ENCODE measurements at regions not wholly inside any gene's neighbourhood (a gene's known extent, or its start where the extent isn't known, plus 50 kb on each side); places are given as distances from the start of the nearest gene placed in this dataset.
"Not testable (repeated sequence)": the region's sequence is repeated elsewhere in the genome, so short reads cannot be mapped to it uniquely, and the experiment has no call there.

- ATAC-seq (no peak), DNase-seq (ENCODE audit: missing footprints) (no peak)
- intact Hi-C loops (cut with DNase I), result no loop called here
Observed at GRCh38 chr2:187658952-187659525, 104.8 kb upstream of the TFPI start.

GRCh38 chr2:187676050-187676449 is 121.8 kb upstream of the TFPI start:
- intact Hi-C loops (cut with DNase I); DNase-seq (ENCODE audit: missing footprints); ATAC-seq: not testable (repeated sequence)

- no peak for ATAC-seq
- DNase-seq (ENCODE audit: missing footprints), result no peak
- intact Hi-C loops (cut with DNase I), result no loop called here
Observed at GRCh38 chr2:187679454-187679853, 125.2 kb upstream of the TFPI start.

GRCh38 chr2:187684174-187684573 is 129.9 kb upstream of the TFPI start:
- DNase-seq (ENCODE audit: missing footprints) (no peak), ATAC-seq (no peak)
- intact Hi-C loops (cut with DNase I), result no loop called here

GRCh38 chr2:187686416-187687024 is 132.3 kb upstream of the TFPI start:
- intact Hi-C loops (cut with DNase I), result no loop called here

GRCh38 chr2:187687585-187687984 is 133.3 kb upstream of the TFPI start:
- intact Hi-C loops (cut with DNase I), result no loop called here
- DNase-seq (ENCODE audit: missing footprints), result no peak
- no peak for ATAC-seq

More at GRCh38 chr2:187686416-187687024, 132.3 kb upstream of the TFPI start:
- ATAC-seq (no peak), DNase-seq (ENCODE audit: missing footprints) (no peak)

- ATAC-seq (no peak), DNase-seq (ENCODE audit: missing footprints) (no peak)
- intact Hi-C loops (cut with DNase I), result no loop called here
Observed at GRCh38 chr2:187689372-187689771, 135.1 kb upstream of the TFPI start.

- intact Hi-C loops (cut with DNase I), result no loop called here
- no peak for DNase-seq (ENCODE audit: missing footprints)
Observed at GRCh38 chr2:187693923-187694322, 139.7 kb upstream of the TFPI start.

GRCh38 chr2:187696644-187697043 is 142.4 kb upstream of the TFPI start:
- intact Hi-C loops (cut with DNase I); DNase-seq (ENCODE audit: missing footprints): not testable (repeated sequence)

More at GRCh38 chr2:187693923-187694322, 139.7 kb upstream of the TFPI start:
- no peak for ATAC-seq

GRCh38 chr2:187698374-187699110 is 144.3 kb upstream of the TFPI start:
- intact Hi-C loops (cut with DNase I), result no loop called here
- ATAC-seq, result no peak
- DNase-seq (ENCODE audit: missing footprints), result no peak

More at GRCh38 chr2:187696644-187697043, 142.4 kb upstream of the TFPI start:
- not testable (repeated sequence) for ATAC-seq

- ATAC-seq (no peak), DNase-seq (ENCODE audit: missing footprints) (no peak)
- intact Hi-C loops (cut with DNase I), result no loop called here
Observed at GRCh38 chr2:187702157-187702556, 147.9 kb upstream of the TFPI start.

GRCh38 chr2:187708272-187708671 is 154.0 kb upstream of the TFPI start:
- intact Hi-C loops (cut with DNase I), result no loop called here
- ATAC-seq (no peak), DNase-seq (ENCODE audit: missing footprints) (no peak)

- DNase-seq (ENCODE audit: missing footprints), result no peak
- intact Hi-C loops (cut with DNase I), result no loop called here
- ATAC-seq, result no peak
Observed at GRCh38 chr2:187709065-187709464, 154.8 kb upstream of the TFPI start.

- intact Hi-C loops (cut with DNase I), result no loop called here
- ATAC-seq (no peak), DNase-seq (ENCODE audit: missing footprints) (no peak)
Observed at GRCh38 chr2:187710791-187711521, 156.7 kb upstream of the TFPI start.

- intact Hi-C loops (cut with DNase I), result no loop called here
- DNase-seq (ENCODE audit: missing footprints) (no peak), ATAC-seq (no peak)
Observed at GRCh38 chr2:187715590-187715989, 161.4 kb upstream of the TFPI start.

- intact Hi-C loops (cut with DNase I), result no loop called here
- ATAC-seq, result no peak
- no peak for DNase-seq (ENCODE audit: missing footprints)
Observed at GRCh38 chr2:187716301-187716700, 162.1 kb upstream of the TFPI start.

- no peak for ATAC-seq
- no peak for DNase-seq (ENCODE audit: missing footprints)
Observed at GRCh38 chr2:187718092-187718491, 163.9 kb upstream of the TFPI start.

GRCh38 chr2:187719510-187719909 is 165.3 kb upstream of the TFPI start:
- intact Hi-C loops (cut with DNase I), result no loop called here
- DNase-seq (ENCODE audit: missing footprints), result no peak
- no peak for ATAC-seq

More at GRCh38 chr2:187718092-187718491, 163.9 kb upstream of the TFPI start:
- intact Hi-C loops (cut with DNase I), result no loop called here

- DNase-seq (ENCODE audit: missing footprints) (no peak), ATAC-seq (no peak)
- intact Hi-C loops (cut with DNase I), result no loop called here
Observed at GRCh38 chr2:187748958-187749357, 194.7 kb upstream of the TFPI start.

All from Right ventricle myocardium inferior (tissue), 1 donor.